GM06990 (cell line): ENCODE measurements at regions not wholly inside any gene's neighbourhood (a gene's known extent, or its start where the extent isn't known, plus 50 kb on each side); places are given as distances from the start of the nearest gene placed in this dataset.
A peak's percentile ranks its signal among the peaks of the same experiment; 100 is the strongest.

ENCODE experiments used
- DNase-seq: peaks from one replicate; pipeline ENCODE4 v3.0.0-alpha.2; 2011; ENCODE audit not compliant: insufficient read length; ENCODE audit errors: extremely low read depth
- H3K27me3 ChIP-seq: replicated peaks from 2 replicates; pipeline ENCODE4 v1.6.0; 2011; ENCODE audit warnings: low read length; ENCODE audit not compliant: control insufficient read depth, insufficient read depth
- H3K36me3 ChIP-seq: 2 replicates; pipeline ENCODE4 v1.5.1; 2011; ENCODE audit warnings: low read length; ENCODE audit not compliant: control insufficient read depth, insufficient read depth
- H3K4me3 ChIP-seq: replicated peaks from 2 replicates; pipeline ENCODE4 v1.5.1; 2011; ENCODE audit warnings: low read depth, mild to moderate bottlenecking, control low read depth, low read length
- CTCF ChIP-seq: IDR thresholded peaks from 2 replicates; pipeline ENCODE4 v1.5.1; 2011; ENCODE audit warnings: low read length, control low read depth, mild to moderate bottlenecking, inconsistent platforms; ENCODE audit not compliant: insufficient read depth, poor library complexity, severe bottlenecking

GRCh38 chr5:34521628-34522290 lies 134.4 kb upstream of the RAI14 start:
- no peaks in the 10 kb centered on the region for H3K27me3 ChIP-seq
- H3K4me3 ChIP-seq, result no peak overlapping the region
- TF ChIP-seq CTCF, result no peak
- no peaks in the 10 kb centered on the region for H3K36me3 ChIP-seq
- DNase-seq, result no peak

GRCh38 chr5:34522599-34523386 lies 133.3 kb upstream of the RAI14 start:
- DNase-seq, result no peak
- no peak overlapping the region for H3K4me3 ChIP-seq
- H3K27me3 ChIP-seq, result no peaks in the 10 kb centered on the region
- TF ChIP-seq CTCF, result peak; percentile 67
- no peaks in the 10 kb centered on the region for H3K36me3 ChIP-seq

GRCh38 chr5:34523387-34523726 lies 132.8 kb upstream of the RAI14 start:
- TF ChIP-seq CTCF, result no peak
- DNase-seq, result no peak
- H3K4me3 ChIP-seq, result no peak overlapping the region
- no peaks in the 10 kb centered on the region for H3K27me3 ChIP-seq
- no peaks in the 10 kb centered on the region for H3K36me3 ChIP-seq

GRCh38 chr5:34524123-34524522 lies 132.0 kb upstream of the RAI14 start:
- no peak for DNase-seq
- no peak for TF ChIP-seq CTCF
- H3K36me3 ChIP-seq, result no peaks in the 10 kb centered on the region
- no peak overlapping the region for H3K4me3 ChIP-seq
- no peaks in the 10 kb centered on the region for H3K27me3 ChIP-seq

- Histone ChIP-seq H3K36me3 (no peaks in the 10 kb centered on the region), H3K4me3 (no peak overlapping the region), H3K27me3 (no peaks in the 10 kb centered on the region)
- DNase-seq, result no peak
- TF ChIP-seq CTCF, result no peak
Measured at GRCh38 chr5:34525761-34526160, 130.4 kb upstream of the RAI14 start.
